Neural crest cell (in vitro differentiated cells): ENCODE measurements at regions not wholly inside any gene's neighbourhood (a gene's known extent, or its start where the extent isn't known, plus 50 kb on each side); places are given as distances from the start of the nearest gene placed in this dataset.

Source experiments
- DNase-seq: peaks from one replicate; pipeline ENCODE4 v3.0.0; 2021; ENCODE audit warnings: low read depth, mixed read lengths, low spot score
- H3K27ac Mint-ChIP-seq: one replicate; pipeline ENCODE4 v1.8.0; 2021; ENCODE audit warnings: mild to moderate bottlenecking, mixed read lengths; ENCODE audit not compliant: unreplicated experiment
- H3K27me3 Mint-ChIP-seq: 2 replicates; pipeline ENCODE4 v1.8.0; 2021; ENCODE audit warnings: low read depth, mild to moderate bottlenecking, mixed read lengths
- H3K36me3 Mint-ChIP-seq: 2 replicates; pipeline ENCODE4 v1.8.0; 2021; ENCODE audit warnings: low read depth, mild to moderate bottlenecking, mixed read lengths
- H3K4me1 Mint-ChIP-seq: 2 replicates; pipeline ENCODE4 v1.8.0; 2021; ENCODE audit warnings: mixed read lengths
- H3K4me3 Mint-ChIP-seq: one replicate; pipeline ENCODE4 v1.8.0; 2021; ENCODE audit warnings: mild to moderate bottlenecking, mixed read lengths
- H3K9me3 Mint-ChIP-seq: 2 replicates; pipeline ENCODE4 v1.8.0; 2021; ENCODE audit warnings: mixed read lengths
- TF ChIP-seq, protein P1 (sequence below): fragments of 200-600 bp; sonication (generic); conservative IDR thresholded peaks from 2 replicates; pipeline ENCODE4 v1.5.0; 2021; ENCODE audit warnings: antibody characterized with exemption, mild to moderate bottlenecking

DNA sequence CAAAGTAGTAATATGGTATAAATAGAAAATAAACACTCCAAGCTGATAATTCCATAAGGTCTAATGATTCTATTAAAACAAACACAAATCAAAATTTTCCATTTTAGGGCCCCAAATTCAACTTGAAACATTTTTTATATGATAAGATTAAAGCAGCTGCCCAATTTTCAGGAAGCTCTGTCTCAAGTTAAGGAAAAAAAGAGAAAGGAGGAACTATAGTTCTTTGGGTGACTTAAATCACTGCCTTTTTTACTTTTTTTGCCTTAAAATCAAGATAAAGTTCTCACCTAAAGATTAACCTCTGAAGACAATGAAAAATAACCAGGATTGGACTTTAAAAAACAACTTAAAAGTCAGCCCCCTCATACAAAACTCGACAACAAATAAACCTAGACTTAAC lies 76.0 kb upstream of the IFNE start:
- no peaks in the 10 kb centered on the region for H3K36me3 Mint-ChIP-seq
- DNase-seq: no peak
- H3K27me3 Mint-ChIP-seq: peaks cover 57% of the 10 kb centered on the region
- peak overlapping the region; percentile 90 for H3K4me3 Mint-ChIP-seq
- TF ChIP-seq, protein P1, sequence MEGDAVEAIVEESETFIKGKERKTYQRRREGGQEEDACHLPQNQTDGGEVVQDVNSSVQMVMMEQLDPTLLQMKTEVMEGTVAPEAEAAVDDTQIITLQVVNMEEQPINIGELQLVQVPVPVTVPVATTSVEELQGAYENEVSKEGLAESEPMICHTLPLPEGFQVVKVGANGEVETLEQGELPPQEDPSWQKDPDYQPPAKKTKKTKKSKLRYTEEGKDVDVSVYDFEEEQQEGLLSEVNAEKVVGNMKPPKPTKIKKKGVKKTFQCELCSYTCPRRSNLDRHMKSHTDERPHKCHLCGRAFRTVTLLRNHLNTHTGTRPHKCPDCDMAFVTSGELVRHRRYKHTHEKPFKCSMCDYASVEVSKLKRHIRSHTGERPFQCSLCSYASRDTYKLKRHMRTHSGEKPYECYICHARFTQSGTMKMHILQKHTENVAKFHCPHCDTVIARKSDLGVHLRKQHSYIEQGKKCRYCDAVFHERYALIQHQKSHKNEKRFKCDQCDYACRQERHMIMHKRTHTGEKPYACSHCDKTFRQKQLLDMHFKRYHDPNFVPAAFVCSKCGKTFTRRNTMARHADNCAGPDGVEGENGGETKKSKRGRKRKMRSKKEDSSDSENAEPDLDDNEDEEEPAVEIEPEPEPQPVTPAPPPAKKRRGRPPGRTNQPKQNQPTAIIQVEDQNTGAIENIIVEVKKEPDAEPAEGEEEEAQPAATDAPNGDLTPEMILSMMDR: no peak
- H3K4me1 Mint-ChIP-seq: peaks cover 6% of the 10 kb centered on the region
- H3K9me3 Mint-ChIP-seq: no peaks in the 10 kb centered on the region
- no peak overlapping the region for H3K27ac Mint-ChIP-seq

DNA sequence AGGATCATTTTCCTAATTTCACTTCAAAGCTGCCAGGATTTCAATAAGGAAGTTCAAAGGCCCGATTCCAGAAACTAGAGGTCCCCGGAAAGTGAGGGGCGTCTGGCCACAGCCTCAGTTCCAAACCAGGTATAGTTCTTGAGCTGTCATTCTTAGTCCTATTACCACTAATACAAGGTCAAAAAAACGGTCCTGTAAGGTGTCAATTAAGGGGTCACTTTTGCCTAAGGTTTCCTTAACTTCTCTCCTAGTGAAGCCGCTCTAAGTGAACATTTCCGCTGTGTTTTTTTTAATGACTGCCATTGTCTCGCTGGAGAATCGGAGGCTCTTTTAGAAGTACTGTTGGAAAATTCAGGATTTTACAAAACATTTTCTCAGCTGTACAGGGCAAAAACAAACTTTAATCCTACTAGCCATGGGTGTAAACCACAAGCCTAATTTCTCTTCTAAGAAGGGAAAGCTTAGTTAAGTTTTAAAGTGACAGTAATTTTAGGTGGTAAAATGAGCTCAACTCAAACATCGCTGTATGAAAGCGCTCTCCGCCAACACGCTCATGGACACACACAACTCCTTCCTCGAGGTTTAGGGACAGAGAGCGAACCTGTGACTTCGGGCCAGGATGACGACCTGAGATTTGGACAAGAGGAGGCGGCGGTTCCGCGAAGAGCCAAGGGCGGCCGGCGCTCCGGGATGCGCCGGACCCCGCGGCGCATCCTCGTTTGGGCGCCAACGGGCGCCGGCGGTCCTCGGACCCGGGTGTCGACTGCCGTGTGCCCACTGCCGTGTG lies 76.7 kb upstream of the IFNE start:
- Mint-ChIP-seq H3K4me3 (peak overlapping the region; percentile 90), H3K9me3 (no peaks in the 10 kb centered on the region), H3K4me1 (peaks cover 6% of the 10 kb centered on the region), H3K27ac (no peak overlapping the region), H3K27me3 (peaks cover 61% of the 10 kb centered on the region), H3K36me3 (no peaks in the 10 kb centered on the region)
- DNase-seq: no peak
- TF ChIP-seq, protein P1: no peak

DNA sequence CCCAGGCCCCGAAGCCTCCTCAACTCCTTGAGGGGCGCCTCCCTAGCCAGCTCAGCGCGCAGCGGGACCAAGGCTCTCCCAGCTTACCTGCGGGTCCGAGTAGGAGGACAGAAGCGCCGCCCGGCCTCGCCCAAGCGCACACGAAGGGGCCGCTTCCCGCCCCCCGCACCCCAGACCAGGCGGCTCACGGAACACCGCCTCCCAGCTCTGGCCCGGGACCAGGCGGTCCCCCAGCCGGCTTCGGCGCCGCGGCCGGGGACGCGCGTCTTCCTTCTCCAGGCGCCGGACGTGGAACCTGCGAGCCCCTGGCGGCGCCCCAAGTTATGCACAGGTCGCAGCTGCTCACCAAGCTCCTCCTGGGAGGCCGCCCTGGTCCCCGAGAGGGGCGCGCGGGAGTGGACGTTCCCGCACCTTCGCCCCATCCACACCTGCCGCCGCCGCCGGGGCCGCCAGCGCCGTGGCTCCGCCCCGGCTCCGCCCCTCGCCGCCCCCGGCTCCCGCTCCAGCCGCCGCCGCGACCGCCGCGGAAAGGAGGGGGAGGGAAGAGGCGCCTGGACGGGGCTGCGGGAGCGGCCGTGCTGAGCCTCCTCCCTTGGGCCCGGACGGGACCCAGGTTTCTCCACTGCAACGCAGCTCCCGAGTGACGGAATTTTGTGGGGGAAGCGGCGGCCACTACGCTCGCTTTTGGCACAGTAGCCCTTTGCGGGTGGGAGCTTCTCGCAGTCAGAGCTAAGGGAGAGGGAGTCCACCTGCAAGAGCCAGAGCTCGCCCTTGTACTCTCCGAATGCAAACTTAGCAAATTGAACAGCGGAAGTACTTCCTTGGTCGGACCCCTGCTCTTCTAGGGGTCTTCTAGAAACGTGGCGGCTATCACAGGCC lies 77.5 kb upstream of the IFNE start:
- Mint-ChIP-seq H3K4me1 (peaks cover 6% of the 10 kb centered on the region), H3K4me3 (peak overlapping the region; percentile 88), H3K9me3 (no peaks in the 10 kb centered on the region), H3K27ac (no peak overlapping the region), H3K36me3 (no peaks in the 10 kb centered on the region), H3K27me3 (peaks cover 67% of the 10 kb centered on the region)
- TF ChIP-seq, protein P1: peak; percentile 41
- peak; percentile 32 for DNase-seq

DNA sequence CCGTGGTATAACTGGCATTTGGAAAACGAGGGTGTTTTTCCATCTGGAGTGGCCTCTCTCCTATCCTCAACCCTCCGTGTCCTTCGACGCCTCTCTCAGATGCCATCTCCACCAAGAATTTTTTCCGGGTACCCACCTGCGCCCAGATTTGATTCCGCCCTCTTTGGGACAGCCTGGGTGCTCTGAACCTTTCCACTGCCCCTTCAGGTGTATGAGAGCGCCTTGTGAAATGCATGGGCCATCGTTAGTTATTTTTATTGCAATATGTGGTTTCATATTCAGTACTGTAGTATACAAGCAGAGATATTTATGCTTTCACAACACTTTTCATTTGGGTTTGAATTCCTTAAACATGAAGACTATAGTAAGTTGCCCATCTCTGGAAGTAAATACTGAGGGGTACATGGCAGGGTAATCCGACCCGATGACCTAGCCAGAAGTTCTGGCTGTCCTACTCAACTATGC lies 78.2 kb upstream of the IFNE start:
- H3K27ac Mint-ChIP-seq: no peak overlapping the region
- H3K36me3 Mint-ChIP-seq: no peaks in the 10 kb centered on the region
- peaks cover 65% of the 10 kb centered on the region for H3K27me3 Mint-ChIP-seq
- H3K4me3 Mint-ChIP-seq: peak overlapping the region; percentile 88
- TF ChIP-seq, protein P1: no peak
- peaks cover 6% of the 10 kb centered on the region for H3K4me1 Mint-ChIP-seq
- DNase-seq: no peak
- no peaks in the 10 kb centered on the region for H3K9me3 Mint-ChIP-seq

DNA sequence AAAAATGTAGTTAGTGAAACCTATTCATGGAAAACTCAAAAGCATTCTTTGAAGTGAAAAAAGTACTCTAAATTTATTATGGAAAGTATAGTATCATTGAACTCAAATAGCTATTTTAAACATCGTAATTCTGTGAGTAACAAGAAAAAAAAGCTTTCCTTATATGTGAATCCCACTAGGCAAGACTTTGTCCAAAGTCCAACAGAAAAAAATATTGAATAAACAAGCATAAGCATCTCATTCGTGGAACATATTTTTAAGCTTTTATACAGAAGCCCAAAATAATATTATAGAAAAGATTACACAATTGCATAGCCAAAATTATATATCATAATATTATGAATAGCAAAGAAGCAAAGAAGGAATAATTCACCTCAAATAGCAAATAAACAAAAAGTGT lies 79.4 kb upstream of the IFNE start:
- TF ChIP-seq, protein P1: no peak
- Mint-ChIP-seq H3K4me1 (peaks cover 6% of the 10 kb centered on the region), H3K36me3 (no peaks in the 10 kb centered on the region), H3K27me3 (peaks cover 64% of the 10 kb centered on the region), H3K27ac (no peak overlapping the region), H3K9me3 (no peaks in the 10 kb centered on the region), H3K4me3 (no peak overlapping the region)
- no peak for DNase-seq
